NCI-H2081 treated with DMSO at 0.1 percent for 48 hours (cell line): ENCODE measurements at regions not wholly inside any gene's neighbourhood (a gene's known extent, or its start where the extent isn't known, plus 50 kb on each side); places are given as distances from the start of the nearest gene placed in this dataset.
"Not testable (repeated sequence)": the region's sequence is repeated elsewhere in the genome, so short reads cannot be mapped to it uniquely, and the experiment has no call there.

Source experiments
- DNase-seq: peaks from one replicate; lab custom pipeline; 2025; lab: John Stamatoyannopoulos, UW

- no peak for DNase-seq
Measured at GRCh38 chr2:143856978-143857377, 662.9 kb downstream of the ZEB2 start.

- DNase-seq: no peak
Measured at GRCh38 chr2:143852759-143853158, 667.2 kb downstream of the ZEB2 start.

GRCh38 chr2:143850084-143850483 lies 669.8 kb downstream of the ZEB2 start:
- DNase-seq: no peak

GRCh38 chr2:143847257-143847656 lies 672.7 kb downstream of the ZEB2 start:
- DNase-seq: no peak

- no peak for DNase-seq
Measured at GRCh38 chr2:143844986-143845385, 674.9 kb downstream of the ZEB2 start.

GRCh38 chr2:143843686-143844085 lies 676.2 kb downstream of the ZEB2 start:
- DNase-seq: no peak

GRCh38 chr2:143842836-143843235 lies 677.1 kb downstream of the ZEB2 start:
- no peak for DNase-seq

GRCh38 chr2:143841935-143842334 lies 678.0 kb downstream of the ZEB2 start:
- no peak for DNase-seq

GRCh38 chr2:143840601-143841000 lies 679.3 kb downstream of the ZEB2 start:
- DNase-seq: no peak

- DNase-seq: no peak
Measured at GRCh38 chr2:143840194-143840593, 679.7 kb downstream of the ZEB2 start.

GRCh38 chr2:143839456-143839855 lies 680.5 kb downstream of the ZEB2 start:
- no peak for DNase-seq

GRCh38 chr2:143837055-143837454 lies 682.9 kb downstream of the ZEB2 start:
- DNase-seq: not testable (repeated sequence)

GRCh38 chr2:143835481-143835880 lies 684.4 kb downstream of the ZEB2 start:
- DNase-seq: no peak

GRCh38 chr2:143833015-143833660 lies 686.8 kb downstream of the ZEB2 start:
- no peak for DNase-seq

GRCh38 chr2:143830476-143830875 lies 689.4 kb downstream of the ZEB2 start:
- DNase-seq: no peak

GRCh38 chr2:143828763-143829537 lies 691.0 kb downstream of the ZEB2 start:
- no peak for DNase-seq

- DNase-seq: no peak
Measured at GRCh38 chr2:143824791-143825190, 695.1 kb downstream of the ZEB2 start.

GRCh38 chr2:143823876-143824275 lies 694.7 kb downstream of the ARHGAP15 start:
- no peak for DNase-seq

- no peak for DNase-seq
Measured at GRCh38 chr2:143823296-143823695, 694.1 kb downstream of the ARHGAP15 start.

- no peak for DNase-seq
Measured at GRCh38 chr2:143822736-143823135, 693.5 kb downstream of the ARHGAP15 start.

- DNase-seq: no peak
Measured at GRCh38 chr2:143819764-143820163, 690.5 kb downstream of the ARHGAP15 start.

GRCh38 chr2:143819190-143819735 lies 690.0 kb downstream of the ARHGAP15 start:
- no peak for DNase-seq
